Adrenal gland (tissue), 9 donors: ENCODE measurements at regions not wholly inside any gene's neighbourhood (a gene's known extent, or its start where the extent isn't known, plus 50 kb on each side); places are given as distances from the start of the nearest gene placed in this dataset.
A peak's percentile ranks its signal among the peaks of the same experiment; 100 is the strongest.
"Not testable (repeated sequence)": the region's sequence is repeated elsewhere in the genome, so short reads cannot be mapped to it uniquely, and the experiment has no call there.

Experiments
- DNase-seq, 7 donors: peaks; one replicate each; pipeline ENCODE4 v3.0.0-alpha.2; 2019 to 2020
- H3K27ac ChIP-seq, 5 donors: fragments of 200-600 bp; sonication (generic) in 4 of 5; 1 replicate in 3 of 5; 2 replicates in 2 of 5; pipeline versions ENCODE4 v1.5.1 to v1.8.0; 2016 to 2020; ENCODE audit warnings: mild to moderate bottlenecking in 1 of 5
- H3K27me3 ChIP-seq: fragments of 200-600 bp; 2 replicates; pipeline ENCODE4 v1.8.0; 2021
- H3K36me3 ChIP-seq, 2 donors: fragments of 200-600 bp; replicated peaks in 1 of 2; 1 replicate in 1 of 2; 2 replicates in 1 of 2; pipeline versions ENCODE4 v1.5.1 to v1.8.0; 2018 to 2022
- H3K4me1 ChIP-seq, 2 donors: fragments of 200-600 bp; replicated peaks in 1 of 2; 1 replicate in 1 of 2; 2 replicates in 1 of 2; pipeline versions ENCODE4 v1.5.1 to v1.8.0; 2018 to 2021
- H3K4me3 ChIP-seq, 4 donors: fragments of 200-600 bp; sonication (generic) in 3 of 4; one replicate each; pipeline ENCODE4 v1.5.1; 2016 to 2018
- H3K9me3 ChIP-seq, 3 donors: fragments of 200-600 bp; sonication (generic) in 1 of 3; replicated peaks in 1 of 3; 1 replicate in 2 of 3; 2 replicates in 1 of 3; pipeline versions ENCODE4 v1.5.1 to v1.8.0; 2016 to 2021
- CTCF ChIP-seq, 6 experiments: fragments of 450-650 bp in 4 of 6; fragments of 200-600 bp in 2 of 6; sonication (generic) in 1 of 6; IDR thresholded peaks; 1 replicate in 5 of 6; 2 replicates in 1 of 6; pipeline versions ENCODE4 v1.5.1 to v1.8.0; 2016 to 2021; ENCODE audit warnings: antibody characterized with exemption in 6 of 6, mild to moderate bottlenecking in 2 of 6, moderate library complexity in 1 of 6
- POLR2A ChIP-seq, 2 donors: fragments of 450-650 bp; IDR thresholded peaks; one replicate each; pipeline ENCODE4 v1.6.1; 2017; ENCODE audit warnings: antibody characterized with exemption in 2 of 2, mild to moderate bottlenecking in 2 of 2, moderate library complexity in 1 of 2
- WGBS, 4 donors: extraction: QIAGEN DNeasy Blood & Tissue Kit in 2 of 4; methylation state at CpG; one replicate each; pipeline versions ENCODE4 v1.1.5 to v1.1.7; 2013 to 2017; 5-methylcytosine and 5-hydroxymethylcytosine counted together
- intact Hi-C, 2 donors: fragments of 100-400 bp; cut with DNase I; formaldehyde crosslinking; loops; one replicate each; pipeline versions ENCODE4 v1.14.1 to v1.15.0; 2022 to 2023
- donor health status: healthy with polysubstance abuse.
- donor health status: Bipolar disorder and iron deficiency.
- donor health status: DM: yes; HTN: yes; CAD: no.
- donor health status: DM: no; HTN: no; CAD: no.
- donor health status: DM: no; HTN: no; CAD: no.

GRCh38 chr2:6183226-6183625, 491.0 kb downstream of the SOX11 start:
- intact Hi-C loops: no loop called here
- Histone ChIP-seq H3K27me3 (no peaks in the 10 kb centered on the region), H3K36me3 (no peaks in the 10 kb centered on the region), H3K4me1 (peaks cover 12 to 35% of the 10 kb centered on the region in 2 donors), H3K4me3 (no peak overlapping the region), H3K9me3 (no peaks in the 10 kb centered on the region), H3K27ac (no peak overlapping the region)
- TF ChIP-seq CTCF (IDR thresholded peaks at IDR 0.05): no peak
- DNase-seq: no peak
- WGBS, 4 donors: 80 to 88% (median 81%) methylated on average over 1 of the region's 1 CpG

- TF ChIP-seq POLR2A (IDR thresholded peaks at IDR 0.05) (no peak), CTCF (IDR thresholded peaks at IDR 0.05) (no peak)
- no peaks in the 10 kb centered on the region for H3K36me3 ChIP-seq
- H3K4me1 ChIP-seq: peaks cover 12 to 35% of the 10 kb centered on the region in 2 donors
- DNase-seq: no peak
- H3K4me3 ChIP-seq: no peak overlapping the region
- no peaks in the 10 kb centered on the region for H3K9me3 ChIP-seq
- WGBS, 4 donors: 70 to 79% (median 76%) methylated on average over 13 of the region's 13 CpGs
- no peaks in the 10 kb centered on the region for H3K27me3 ChIP-seq
- H3K27ac ChIP-seq: no peak overlapping the region
- intact Hi-C loops: no loop called here
Measured at GRCh38 chr2:6184532-6185292, 492.5 kb downstream of the SOX11 start.

- no peak overlapping the region for H3K4me3 ChIP-seq
- DNase-seq: peak; percentile 71 to 94 (median 90)
- H3K27ac ChIP-seq: peak overlapping the region in 4 of 5 donors; percentile 61 to 92 (median 80)
- WGBS, 4 donors: 22 to 34% (median 30%) methylated on average over 7 of the region's 7 CpGs
- H3K27me3 ChIP-seq: no peaks in the 10 kb centered on the region
- intact Hi-C loops: no loop called here
- no peaks in the 10 kb centered on the region for H3K9me3 ChIP-seq
- H3K36me3 ChIP-seq: no peaks in the 10 kb centered on the region
- peaks cover 12 to 30% of the 10 kb centered on the region in 2 donors for H3K4me1 ChIP-seq
- TF ChIP-seq POLR2A (IDR thresholded peaks at IDR 0.05) (no peak), CTCF (IDR thresholded peaks at IDR 0.05) (no peak)
Measured at GRCh38 chr2:6186332-6187151, 494.4 kb downstream of the SOX11 start.

GRCh38 chr2:6196449-6196848, 504.3 kb downstream of the SOX11 start:
- Histone ChIP-seq H3K36me3 (no peaks in the 10 kb centered on the region), H3K27me3 (no peaks in the 10 kb centered on the region), H3K27ac (no peak overlapping the region), H3K9me3 (no peaks in the 10 kb centered on the region), H3K4me3 (no peak overlapping the region), H3K4me1 (no peaks in the 10 kb centered on the region)
- intact Hi-C loops: no loop called here
- 70 to 100% (median 82%) methylated on average over 1 of the region's 1 CpG for whole genome bisulfite sequencing, 4 donors
- no peak for DNase-seq
- TF ChIP-seq POLR2A (IDR thresholded peaks at IDR 0.05) (no peak), CTCF (IDR thresholded peaks at IDR 0.05) (no peak)

GRCh38 chr2:6198370-6198919, 506.3 kb downstream of the SOX11 start:
- H3K9me3 ChIP-seq, DNase-seq, H3K36me3 ChIP-seq, H3K4me1 ChIP-seq, H3K4me3 ChIP-seq, H3K27me3 ChIP-seq, H3K27ac ChIP-seq, intact Hi-C loops: not testable (repeated sequence)
- 80 to 93% (median 86%) methylated on average over 6 of the region's 6 CpGs for WGBS, 4 donors
